ENCODE measurements at regions not wholly inside any gene's neighbourhood (a gene's known extent, or its start where the extent isn't known, plus 50 kb on each side); places are given as distances from the start of the nearest gene placed in this dataset.

GRCh38 chr20:59462249-59462648 is 142.1 kb upstream of the PHACTR3 start:
- TF ChIP-seq CTCF (IDR thresholded peaks at IDR 0.05): no peak

- TF ChIP-seq CTCF (IDR thresholded peaks at IDR 0.05): no peak
Measured at GRCh38 chr20:59463541-59463940, 140.8 kb upstream of the PHACTR3 start.

- TF ChIP-seq CTCF (IDR thresholded peaks at IDR 0.05): no peak
Measured at GRCh38 chr20:59466107-59466815, 138.1 kb upstream of the PHACTR3 start.

- TF ChIP-seq CTCF (IDR thresholded peaks at IDR 0.05): no peak
Measured at GRCh38 chr20:59468831-59469230, 135.5 kb upstream of the PHACTR3 start.

GRCh38 chr20:59469267-59470252 is 134.8 kb upstream of the PHACTR3 start:
- no peak for TF ChIP-seq CTCF (IDR thresholded peaks at IDR 0.05)

- TF ChIP-seq CTCF (IDR thresholded peaks at IDR 0.05): no peak
Measured at GRCh38 chr20:59470521-59470920, 133.8 kb upstream of the PHACTR3 start.

- no peak for TF ChIP-seq CTCF (IDR thresholded peaks at IDR 0.05)
Measured at GRCh38 chr20:59471653-59472421, 132.5 kb upstream of the PHACTR3 start.

Data from LNCAP (cell line).